ENCODE measurements at regions not wholly inside any gene's neighbourhood (a gene's known extent, or its start where the extent isn't known, plus 50 kb on each side); places are given as distances from the start of the nearest gene placed in this dataset.

- Histone ChIP-seq H3K36me3 (ENCODE audit: control insufficient read depth in 2 of 2, insufficient read depth in 2 of 2, low read length in 1 of 2) (no peaks in the 10 kb centered on the region), H3K4me2 (ENCODE audit: control insufficient read depth, insufficient read depth) (no peak overlapping the region), H3K9me3 (replicated peaks; ENCODE audit: control insufficient read depth, insufficient read depth, low read length) (no peaks in the 10 kb centered on the region), H3K27ac (ENCODE audit: control insufficient read depth, insufficient read depth) (no peak overlapping the region), H3K27me3 (replicated peaks in 1 of 2; ENCODE audit: control insufficient read depth in 2 of 2, insufficient read depth in 2 of 2, low read length in 1 of 2) (no peaks in the 10 kb centered on the region), H2AFZ (ENCODE audit: control insufficient read depth, low read depth, low read length) (no peak overlapping the region), H3K9ac (ENCODE audit: control insufficient read depth, insufficient read depth, low read length) (no peak overlapping the region), H3K4me1 (ENCODE audit: control insufficient read depth, insufficient read depth, low read length) (no peaks in the 10 kb centered on the region), H4K20me1 (ENCODE audit: control insufficient read depth, insufficient read depth) (no peaks in the 10 kb centered on the region), H3K79me2 (ENCODE audit: control insufficient read depth, insufficient read depth, low read length) (no peaks in the 10 kb centered on the region), H3K4me3 (no peak overlapping the region)
- RAD21 ChIA-PET (ENCODE audit: unreplicated experiment), result no interaction called here
- BruUV-seq (replicated peaks), result no TSS peak
- SMC1A ChIA-PET (ENCODE audit: uncharacterized antibody, unreplicated experiment), result no interaction called here
- CTCF ChIA-PET, result no interaction called here
- DNase-seq (ENCODE audit: low read depth, low spot score) (no peak), ATAC-seq (no peak), FAIRE-seq (no peak)
- intact Hi-C loops (cut with micrococcal nuclease; ENCODE audit: unreplicated experiment) (no loop called here), in situ Hi-C loops (cut with MboI) (no loop called here)
- POLR2A ChIA-PET, result no interaction called here
- WGBS (ENCODE audit: insufficient coverage, insufficient replicate concordance, low lambda C conversion rate, missing lambda C conversion rate), result 29% methylated on average over 1 of the region's 1 CpG
- no peak for TF ChIP-seq CBFB (IDR thresholded peaks at IDR 0.05; ENCODE audit: low read depth)
- TF ChIP-seq BMI1 (IDR thresholded peaks at IDR 0.05; ENCODE audit: borderline replicate concordance), result no peak
- TF ChIP-seq IKZF1 (conservative IDR thresholded peaks at IDR 0.05), result no peak
- TF ChIP-seq EED (IDR thresholded peaks at IDR 0.05; ENCODE audit: low read depth), result no peak
- TF ChIP-seq NFYA (IDR thresholded peaks at IDR 0.05; ENCODE audit: borderline replicate concordance, low read depth, low read length), result no peak
- no peak for TF ChIP-seq SMC3 (IDR thresholded peaks at IDR 0.05; ENCODE audit: borderline replicate concordance, low read length)
- TF ChIP-seq ZNF217 (IDR thresholded peaks at IDR 0.05), result no peak
- no peak for TF ChIP-seq SMAD5 (IDR thresholded peaks at IDR 0.05; ENCODE audit: low read depth)
- no peak for TF ChIP-seq EZH2 (IDR thresholded peaks at IDR 0.05; ENCODE audit: borderline replicate concordance, control insufficient read depth, low read depth, low read length)
- no peak for TF ChIP-seq SRF (IDR thresholded peaks at IDR 0.05; ENCODE audit: low read depth in 2 of 2, low read length in 2 of 2)
- no peak for TF ChIP-seq ASH2L (IDR thresholded peaks at IDR 0.05; ENCODE audit: borderline replicate concordance, low read depth)
- TF ChIP-seq ZBTB11 (CRISPR knock-in tag; IDR thresholded peaks at IDR 0.05), result no peak
- TF ChIP-seq TBL1XR1 (IDR thresholded peaks at IDR 0.05; ENCODE audit: low read depth, low read length), result no peak
- no peak for TF ChIP-seq HCFC1 (IDR thresholded peaks at IDR 0.05; ENCODE audit: low read length)
- no peak for TF ChIP-seq STAT3 (IDR thresholded peaks at IDR 0.05; ENCODE audit: low read depth, low read length)
- TF ChIP-seq ELK1 (IDR thresholded peaks at IDR 0.05; ENCODE audit: low read depth, low read length), result no peak
- no peak for TF ChIP-seq YY1 (IDR thresholded peaks at IDR 0.05; ENCODE audit: low read depth, low read length)
- no peak for TF ChIP-seq BCL3 (IDR thresholded peaks at IDR 0.05; ENCODE audit: borderline replicate concordance, insufficient read depth, low read depth, low read length, poor library complexity, severe bottlenecking)
- no peak for TF ChIP-seq EP300 (IDR thresholded peaks at IDR 0.05; ENCODE audit: borderline replicate concordance in 1 of 2, control insufficient read depth in 1 of 2, low read depth in 2 of 2, low read length in 2 of 2)
- no peak for TF ChIP-seq GATAD2B (conservative IDR thresholded peaks at IDR 0.05; ENCODE audit: low read depth)
Measured at GRCh38 chr4:129468624-129469023, 372.7 kb downstream of the C4orf33 start.

Data from GM12878 (cell line).